Parathyroid adenoma (tissue), 2 donors: ENCODE measurements at regions not wholly inside any gene's neighbourhood (a gene's known extent, or its start where the extent isn't known, plus 50 kb on each side); places are given as distances from the start of the nearest gene placed in this dataset.

ENCODE experiments used
- H2AFZ ChIP-seq: fragments of 300-600 bp; sonication (generic); one replicate; pipeline ENCODE4 v1.7.0; 2017; ENCODE audit warnings: antibody characterized with exemption, mild to moderate bottlenecking
- H3K27ac ChIP-seq: fragments of 300-600 bp; sonication (generic); one replicate; pipeline ENCODE4 v1.7.0; 2017
- H3K27me3 ChIP-seq: fragments of 300-600 bp; sonication (generic); one replicate; pipeline ENCODE4 v1.7.0; 2017; ENCODE audit warnings: low read length; ENCODE audit not compliant: control insufficient read depth, insufficient read depth
- H3K36me3 ChIP-seq: fragments of 300-600 bp; sonication (generic); one replicate; pipeline ENCODE4 v1.7.0; 2017; ENCODE audit warnings: low read length; ENCODE audit not compliant: control insufficient read depth, insufficient read depth
- H3K4me1 ChIP-seq: fragments of 300-600 bp; sonication (generic); one replicate; pipeline ENCODE4 v1.7.0; 2017; ENCODE audit warnings: control low read depth
- H3K4me2 ChIP-seq: fragments of 300-600 bp; sonication (generic); one replicate; pipeline ENCODE4 v1.7.0; 2017; ENCODE audit warnings: low read length
- H3K4me3 ChIP-seq: fragments of 300-600 bp; sonication (generic); one replicate; pipeline ENCODE4 v1.7.0; 2017; ENCODE audit warnings: low read depth, low read length
- H3K79me2 ChIP-seq: fragments of 300-600 bp; sonication (generic); one replicate; pipeline ENCODE4 v1.7.0; 2017; ENCODE audit warnings: control low read depth
- H3K9ac ChIP-seq: fragments of 300-600 bp; sonication (generic); one replicate; pipeline ENCODE4 v1.7.0; 2017; ENCODE audit warnings: mild to moderate bottlenecking
- H3K9me3 ChIP-seq: fragments of 300-600 bp; sonication (generic); one replicate; pipeline ENCODE4 v1.7.0; 2017; ENCODE audit warnings: low read length; ENCODE audit not compliant: control insufficient read depth
- TF ChIP-seq, protein P1 (sequence below): fragments of 300-600 bp; sonication (generic); IDR thresholded peaks from one replicate; pipeline ENCODE4 v1.7.0; 2017; ENCODE audit warnings: antibody characterized with exemption, mild to moderate bottlenecking
- donor health status: primary hyperparathyroidism.

DNA sequence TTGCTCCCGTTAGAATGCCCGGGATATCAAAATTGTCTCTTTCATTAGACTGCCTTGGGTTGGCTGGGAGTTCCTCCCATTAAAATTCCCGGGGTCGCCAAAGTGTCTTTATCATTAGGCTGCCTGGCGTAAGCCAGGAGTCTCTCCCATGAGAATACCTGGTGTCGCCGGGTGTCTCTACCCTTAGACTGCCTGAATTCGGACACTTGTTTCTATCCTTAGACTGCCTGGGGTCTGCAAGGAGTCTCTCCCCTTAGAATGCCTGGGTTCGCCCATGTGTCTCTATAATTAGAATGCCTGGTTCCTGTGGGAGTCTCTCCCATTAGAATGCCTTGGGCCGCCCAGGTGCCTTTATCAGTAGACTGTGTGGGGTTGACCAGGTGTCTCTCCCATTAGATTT is 1538.2 kb downstream of the UQCRFS1 start:
- Histone ChIP-seq H3K36me3 (no peaks in the 10 kb centered on the region), H3K4me1 (no peaks in the 10 kb centered on the region), H3K9ac (no peak overlapping the region), H2AFZ (no peak overlapping the region), H3K27ac (no peak overlapping the region), H3K79me2 (no peaks in the 10 kb centered on the region), H3K9me3 (no peaks in the 10 kb centered on the region), H3K27me3 (no peaks in the 10 kb centered on the region), H3K4me3 (no peak overlapping the region), H3K4me2 (no peak overlapping the region)
- TF ChIP-seq, protein P1, sequence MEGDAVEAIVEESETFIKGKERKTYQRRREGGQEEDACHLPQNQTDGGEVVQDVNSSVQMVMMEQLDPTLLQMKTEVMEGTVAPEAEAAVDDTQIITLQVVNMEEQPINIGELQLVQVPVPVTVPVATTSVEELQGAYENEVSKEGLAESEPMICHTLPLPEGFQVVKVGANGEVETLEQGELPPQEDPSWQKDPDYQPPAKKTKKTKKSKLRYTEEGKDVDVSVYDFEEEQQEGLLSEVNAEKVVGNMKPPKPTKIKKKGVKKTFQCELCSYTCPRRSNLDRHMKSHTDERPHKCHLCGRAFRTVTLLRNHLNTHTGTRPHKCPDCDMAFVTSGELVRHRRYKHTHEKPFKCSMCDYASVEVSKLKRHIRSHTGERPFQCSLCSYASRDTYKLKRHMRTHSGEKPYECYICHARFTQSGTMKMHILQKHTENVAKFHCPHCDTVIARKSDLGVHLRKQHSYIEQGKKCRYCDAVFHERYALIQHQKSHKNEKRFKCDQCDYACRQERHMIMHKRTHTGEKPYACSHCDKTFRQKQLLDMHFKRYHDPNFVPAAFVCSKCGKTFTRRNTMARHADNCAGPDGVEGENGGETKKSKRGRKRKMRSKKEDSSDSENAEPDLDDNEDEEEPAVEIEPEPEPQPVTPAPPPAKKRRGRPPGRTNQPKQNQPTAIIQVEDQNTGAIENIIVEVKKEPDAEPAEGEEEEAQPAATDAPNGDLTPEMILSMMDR = no peak

DNA sequence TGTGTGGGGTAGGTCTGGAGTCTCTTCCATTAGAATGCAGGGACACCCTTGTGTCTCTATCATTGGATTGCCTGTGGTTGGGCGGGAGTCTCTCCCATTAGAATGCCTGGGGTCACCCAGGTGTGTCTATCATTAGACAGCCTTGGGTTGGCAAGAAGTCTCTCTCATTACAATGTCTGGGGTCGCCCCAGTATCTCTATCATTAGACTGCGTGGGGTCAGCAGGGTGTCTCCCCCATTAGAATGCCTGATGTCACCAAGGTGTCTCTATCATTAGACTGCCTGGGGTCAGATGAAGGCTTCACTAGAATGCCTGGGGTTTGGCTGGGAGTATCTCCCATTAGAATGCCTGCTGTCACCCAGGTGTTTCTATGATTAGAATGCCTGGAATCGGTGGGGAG is 1539.0 kb downstream of the UQCRFS1 start:
- H3K9me3 ChIP-seq = no peaks in the 10 kb centered on the region

DNA sequence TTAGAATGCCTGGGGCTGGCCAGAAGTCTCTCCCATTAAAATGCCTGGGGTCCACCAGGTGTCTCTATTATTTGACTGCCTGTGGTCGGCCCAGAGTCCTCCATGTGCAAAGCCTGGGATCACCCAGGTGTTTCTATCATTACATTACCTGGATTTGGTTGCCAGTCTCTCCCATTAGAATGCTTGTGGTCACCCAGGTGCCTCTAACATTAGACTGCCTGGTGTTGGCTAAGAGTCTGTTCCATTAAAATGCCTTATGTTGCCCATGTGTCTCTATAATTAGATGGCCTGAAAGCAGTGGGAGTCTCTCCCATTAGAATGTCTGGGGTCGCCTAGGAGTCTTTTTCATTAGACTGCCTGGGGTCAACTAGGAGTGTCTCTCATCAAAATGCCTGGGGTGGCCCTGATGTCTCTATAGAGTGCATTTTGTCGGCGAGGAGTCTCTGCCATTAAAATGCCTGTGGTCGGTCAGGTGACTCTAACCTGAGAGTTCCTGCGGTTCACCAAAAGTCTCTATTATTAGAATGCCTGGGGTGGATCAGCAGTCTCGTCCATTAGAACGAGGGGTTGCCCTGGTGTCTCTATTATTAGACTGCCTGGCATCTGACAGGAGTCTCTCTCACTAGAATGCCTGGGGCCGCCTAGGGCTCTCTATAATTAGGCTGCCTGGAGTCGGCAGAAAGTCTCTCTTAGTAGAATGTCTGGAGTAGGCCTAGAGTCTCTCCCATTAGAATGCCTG is 1540.5 kb downstream of the UQCRFS1 start:
- no peak overlapping the region for H2AFZ ChIP-seq
- H3K27me3 ChIP-seq = no peaks in the 10 kb centered on the region
- H3K9ac ChIP-seq = no peak overlapping the region
- no peaks in the 10 kb centered on the region for H3K9me3 ChIP-seq
- no peak overlapping the region for H3K4me3 ChIP-seq
- H3K36me3 ChIP-seq = no peaks in the 10 kb centered on the region
- H3K79me2 ChIP-seq = no peaks in the 10 kb centered on the region
- TF ChIP-seq, protein P1 = no peak
- no peak overlapping the region for H3K4me2 ChIP-seq
- H3K27ac ChIP-seq = no peak overlapping the region
- H3K4me1 ChIP-seq = no peaks in the 10 kb centered on the region

More for the DNA sequence above, 1539.0 kb downstream of the UQCRFS1 start:
- no peak overlapping the region for H2AFZ ChIP-seq
- H3K36me3 ChIP-seq = no peaks in the 10 kb centered on the region
- H3K27ac ChIP-seq = no peak overlapping the region
- H3K4me3 ChIP-seq = no peak overlapping the region
- no peak overlapping the region for H3K9ac ChIP-seq
- TF ChIP-seq, protein P1 = no peak
- no peaks in the 10 kb centered on the region for H3K4me1 ChIP-seq
- H3K27me3 ChIP-seq = no peaks in the 10 kb centered on the region
- H3K4me2 ChIP-seq = no peak overlapping the region
- H3K79me2 ChIP-seq = no peaks in the 10 kb centered on the region

DNA sequence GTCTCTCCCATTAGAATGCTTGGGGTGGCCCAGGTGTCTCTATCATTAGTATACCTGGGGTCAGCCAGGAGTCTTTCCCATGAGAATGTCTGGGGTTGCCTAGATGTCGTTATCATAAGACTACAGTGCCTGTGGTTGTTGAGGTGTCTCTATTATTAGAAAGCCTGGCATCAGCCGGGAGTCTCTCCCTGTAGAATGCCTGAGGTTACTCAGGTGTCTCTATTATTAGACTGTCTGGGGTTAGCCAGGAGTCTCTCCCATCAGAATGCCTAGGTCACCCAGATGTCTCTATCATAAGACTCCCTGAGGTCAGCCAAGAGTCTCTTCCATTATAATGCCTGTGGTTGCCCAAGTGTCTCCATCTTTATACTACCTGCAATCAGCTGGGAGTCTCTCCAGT is 1541.1 kb downstream of the UQCRFS1 start:
- Histone ChIP-seq H3K4me3 (no peak overlapping the region), H3K27ac (no peak overlapping the region), H3K79me2 (no peaks in the 10 kb centered on the region), H3K36me3 (no peaks in the 10 kb centered on the region), H2AFZ (no peak overlapping the region), H3K27me3 (no peaks in the 10 kb centered on the region), H3K9me3 (no peaks in the 10 kb centered on the region), H3K4me2 (no peak overlapping the region), H3K4me1 (no peaks in the 10 kb centered on the region), H3K9ac (no peak overlapping the region)
- TF ChIP-seq, protein P1 = no peak

DNA sequence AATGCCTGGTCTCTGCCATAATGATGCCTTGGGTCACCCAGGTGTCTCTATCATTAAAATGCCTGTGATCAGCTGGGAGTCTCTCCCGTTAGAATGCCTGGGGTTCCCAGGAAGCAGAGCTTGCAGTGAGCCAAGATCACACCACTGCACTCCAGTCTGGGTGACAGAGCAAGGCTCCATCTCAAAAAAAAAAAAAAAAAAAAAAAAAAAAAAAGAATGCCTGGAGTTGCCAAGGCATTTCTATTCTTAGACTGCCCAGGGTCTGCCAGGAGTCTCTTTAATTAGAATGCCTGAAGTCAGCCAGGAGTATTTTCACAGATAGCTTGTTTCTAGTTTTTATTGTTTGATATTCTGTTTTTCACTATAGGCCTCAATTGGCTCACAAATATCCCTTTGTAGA is 1552.5 kb downstream of the UQCRFS1 start:
- H3K27ac ChIP-seq = no peak overlapping the region
- no peaks in the 10 kb centered on the region for H3K27me3 ChIP-seq
- no peaks in the 10 kb centered on the region for H3K9me3 ChIP-seq
- H3K4me2 ChIP-seq = no peak overlapping the region
- TF ChIP-seq, protein P1 = no peak
- H3K36me3 ChIP-seq = no peaks in the 10 kb centered on the region
- H3K4me3 ChIP-seq = no peak overlapping the region
- no peak overlapping the region for H3K9ac ChIP-seq
- no peaks in the 10 kb centered on the region for H3K4me1 ChIP-seq
- H2AFZ ChIP-seq = no peak overlapping the region
- no peaks in the 10 kb centered on the region for H3K79me2 ChIP-seq
